Medulla oblongata (tissue), 1 donor: ENCODE measurements at regions not wholly inside any gene's neighbourhood (a gene's known extent, or its start where the extent isn't known, plus 50 kb on each side); places are given as distances from the start of the nearest gene placed in this dataset.
A peak's percentile ranks its signal among the peaks of the same experiment; 100 is the strongest.

ENCODE experiments used
- DNase-seq: peaks from one replicate; pipeline ENCODE4 v3.0.0-alpha.2; 2015; ENCODE audit errors: extremely low spot score

GRCh38 chr20:43316271-43316670 is 126.6 kb upstream of the PTPRT start:
- DNase-seq = no peak

GRCh38 chr20:43309266-43309665 is 119.6 kb upstream of the PTPRT start:
- DNase-seq = no peak

GRCh38 chr20:43306837-43307236 is 117.1 kb upstream of the PTPRT start:
- peak; percentile 14 for DNase-seq

- DNase-seq = no peak
Observed at GRCh38 chr20:43305749-43306148, 116.0 kb upstream of the PTPRT start.

- DNase-seq = no peak
Observed at GRCh38 chr20:43304598-43304997, 114.9 kb upstream of the PTPRT start.

GRCh38 chr20:43302936-43303335 is 113.2 kb upstream of the PTPRT start:
- no peak for DNase-seq

- no peak for DNase-seq
Observed at GRCh38 chr20:43300901-43301300, 111.2 kb upstream of the PTPRT start.

- DNase-seq = no peak
Observed at GRCh38 chr20:43295781-43296180, 106.1 kb upstream of the PTPRT start.

GRCh38 chr20:43295263-43295662 is 105.6 kb upstream of the PTPRT start:
- DNase-seq = no peak

- peak; percentile 23 for DNase-seq
Observed at GRCh38 chr20:43294031-43294430, 104.3 kb upstream of the PTPRT start.

- DNase-seq = peak; percentile 31
Observed at GRCh38 chr20:43293068-43293786, 103.5 kb upstream of the PTPRT start.

GRCh38 chr20:43292222-43292621 is 102.5 kb upstream of the PTPRT start:
- DNase-seq = no peak

GRCh38 chr20:43287637-43288036 is 97.9 kb upstream of the PTPRT start:
- no peak for DNase-seq

GRCh38 chr20:43285170-43285569 is 95.5 kb upstream of the PTPRT start:
- DNase-seq = no peak

GRCh38 chr20:43284486-43284885 is 94.8 kb upstream of the PTPRT start:
- no peak for DNase-seq

GRCh38 chr20:43283126-43283525 is 93.4 kb upstream of the PTPRT start:
- DNase-seq = no peak

- DNase-seq = no peak
Observed at GRCh38 chr20:43271980-43272379, 82.3 kb upstream of the PTPRT start.

- no peak for DNase-seq
Observed at GRCh38 chr20:43265449-43265848, 75.7 kb upstream of the PTPRT start.

GRCh38 chr20:43263226-43263625 is 73.5 kb upstream of the PTPRT start:
- no peak for DNase-seq

GRCh38 chr20:43262341-43262740 is 72.6 kb upstream of the PTPRT start:
- DNase-seq = no peak

- DNase-seq = no peak
Observed at GRCh38 chr20:43255877-43256276, 66.2 kb upstream of the PTPRT start.

- DNase-seq = no peak
Observed at GRCh38 chr20:43252761-43253160, 63.1 kb upstream of the PTPRT start.

- no peak for DNase-seq
Observed at GRCh38 chr20:43248341-43248740, 58.6 kb upstream of the PTPRT start.

GRCh38 chr20:43247361-43247760 is 57.7 kb upstream of the PTPRT start:
- no peak for DNase-seq
